ENCODE measurements at regions not wholly inside any gene's neighbourhood (a gene's known extent, or its start where the extent isn't known, plus 50 kb on each side); places are given as distances from the start of the nearest gene placed in this dataset.

- TF ChIP-seq POLR2AphosphoS5 (IDR thresholded peaks at IDR 0.05; ENCODE audit: low read depth, low read length) (no peak), POLR2A (IDR thresholded peaks at IDR 0.05; ENCODE audit: low read depth, low read length) (no peak), POU2F2 (IDR thresholded peaks at IDR 0.05; ENCODE audit: low read depth, low read length) (no peak), TAF1 (IDR thresholded peaks at IDR 0.05; ENCODE audit: low read depth, low read length) (no peak)
Measured at GRCh38 chr6:169341706-169342105, 88.1 kb upstream of the THBS2 start.
